Thyroid gland (tissue), 4 donors: ENCODE measurements at regions not wholly inside any gene's neighbourhood (a gene's known extent, or its start where the extent isn't known, plus 50 kb on each side); places are given as distances from the start of the nearest gene placed in this dataset.

ENCODE experiments used
- POLR2A ChIP-seq, 2 donors: fragments of 450-650 bp; IDR thresholded peaks; one replicate each; pipeline ENCODE4 v1.6.1; 2017; ENCODE audit warnings: antibody characterized with exemption in 2 of 2, mild to moderate bottlenecking in 2 of 2, moderate library complexity in 1 of 2
- TF ChIP-seq, protein P1 (sequence below), 6 experiments: fragments of 200-600 bp in 3 of 6; fragments of 450-650 bp in 3 of 6; sonication (generic) in 3 of 6; IDR thresholded peaks; one replicate each; pipeline ENCODE4 v1.5.1; 2016 to 2019; ENCODE audit warnings: antibody characterized with exemption in 6 of 6, mild to moderate bottlenecking in 2 of 6, inconsistent platforms in 1 of 6, moderate library complexity in 1 of 6

DNA sequence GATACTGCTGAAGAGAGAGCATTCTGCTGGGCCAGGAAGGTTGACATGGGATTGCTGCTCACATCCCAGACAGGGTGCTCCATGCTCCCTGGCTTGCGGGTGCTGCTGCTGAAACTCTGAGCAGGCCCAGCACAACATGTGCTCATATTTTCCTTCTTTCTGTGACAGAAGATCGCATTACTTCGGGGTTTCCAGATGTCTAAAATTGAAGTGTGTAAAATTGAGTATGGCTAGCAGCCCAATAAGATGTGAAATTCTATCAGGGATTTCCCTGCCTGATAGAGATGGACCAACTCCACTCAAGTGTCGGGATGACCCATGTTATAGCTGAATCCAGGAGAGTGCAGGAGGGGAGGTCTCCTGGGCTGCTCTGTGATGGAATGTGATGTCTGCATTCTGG lies 55.6 kb upstream of the KL start:
- TF ChIP-seq, protein P1, sequence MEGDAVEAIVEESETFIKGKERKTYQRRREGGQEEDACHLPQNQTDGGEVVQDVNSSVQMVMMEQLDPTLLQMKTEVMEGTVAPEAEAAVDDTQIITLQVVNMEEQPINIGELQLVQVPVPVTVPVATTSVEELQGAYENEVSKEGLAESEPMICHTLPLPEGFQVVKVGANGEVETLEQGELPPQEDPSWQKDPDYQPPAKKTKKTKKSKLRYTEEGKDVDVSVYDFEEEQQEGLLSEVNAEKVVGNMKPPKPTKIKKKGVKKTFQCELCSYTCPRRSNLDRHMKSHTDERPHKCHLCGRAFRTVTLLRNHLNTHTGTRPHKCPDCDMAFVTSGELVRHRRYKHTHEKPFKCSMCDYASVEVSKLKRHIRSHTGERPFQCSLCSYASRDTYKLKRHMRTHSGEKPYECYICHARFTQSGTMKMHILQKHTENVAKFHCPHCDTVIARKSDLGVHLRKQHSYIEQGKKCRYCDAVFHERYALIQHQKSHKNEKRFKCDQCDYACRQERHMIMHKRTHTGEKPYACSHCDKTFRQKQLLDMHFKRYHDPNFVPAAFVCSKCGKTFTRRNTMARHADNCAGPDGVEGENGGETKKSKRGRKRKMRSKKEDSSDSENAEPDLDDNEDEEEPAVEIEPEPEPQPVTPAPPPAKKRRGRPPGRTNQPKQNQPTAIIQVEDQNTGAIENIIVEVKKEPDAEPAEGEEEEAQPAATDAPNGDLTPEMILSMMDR (IDR thresholded peaks at IDR 0.05): no peak
- TF ChIP-seq POLR2A (IDR thresholded peaks at IDR 0.05): no peak
